ENCODE measurements at regions not wholly inside any gene's neighbourhood (a gene's known extent, or its start where the extent isn't known, plus 50 kb on each side); places are given as distances from the start of the nearest gene placed in this dataset.

GRCh38 chr4:125917559-125917958 is 602.8 kb downstream of the FAT4 start:
- TF ChIP-seq EZH2 (IDR thresholded peaks at IDR 0.05; ENCODE audit: borderline replicate concordance, low read depth, low read length, severe bottlenecking) (no peak), CTCF (IDR thresholded peaks at IDR 0.05; ENCODE audit: borderline replicate concordance, extremely low read depth, low read length, poor library complexity, severe bottlenecking) (no peak)
